ENCODE measurements at regions not wholly inside any gene's neighbourhood (a gene's known extent, or its start where the extent isn't known, plus 50 kb on each side); places are given as distances from the start of the nearest gene placed in this dataset.
A peak's percentile ranks its signal among the peaks of the same experiment; 100 is the strongest.

GRCh38 chr2:217277646-217278398, 418.0 kb upstream of the TNP1 start:
- no peak overlapping the region for H3K4me3 ChIP-seq (ENCODE audit: low read depth, low read length)
- DNase-seq (ENCODE audit: low read depth, low spot score) = peak; percentile 94
- no peak for TF ChIP-seq CTCF (IDR thresholded peaks at IDR 0.05; ENCODE audit: low read depth, low read length)
- in situ Hi-C loops (cut with HindIII; ENCODE audit: low sequenced_read_pairs) = no loop called here

GRCh38 chr2:217276433-217276832, 416.6 kb upstream of the TNP1 start:
- TF ChIP-seq CTCF (IDR thresholded peaks at IDR 0.05; ENCODE audit: low read depth, low read length) = no peak
- in situ Hi-C loops (cut with HindIII; ENCODE audit: low sequenced_read_pairs) = no loop called here
- no peak overlapping the region for H3K4me3 ChIP-seq (ENCODE audit: low read depth, low read length)
- DNase-seq (ENCODE audit: low read depth, low spot score) = no peak

GRCh38 chr2:217275091-217275490, 415.2 kb upstream of the TNP1 start:
- in situ Hi-C loops (cut with HindIII; ENCODE audit: low sequenced_read_pairs) = no loop called here
- no peak for TF ChIP-seq CTCF (IDR thresholded peaks at IDR 0.05; ENCODE audit: low read depth, low read length)
- no peak overlapping the region for H3K4me3 ChIP-seq (ENCODE audit: low read depth, low read length)
- DNase-seq (ENCODE audit: low read depth, low spot score) = no peak

- no peak for TF ChIP-seq CTCF (IDR thresholded peaks at IDR 0.05; ENCODE audit: low read depth, low read length)
- no peak overlapping the region for H3K4me3 ChIP-seq (ENCODE audit: low read depth, low read length)
- in situ Hi-C loops (cut with HindIII; ENCODE audit: low sequenced_read_pairs) = no loop called here
- no peak for DNase-seq (ENCODE audit: low read depth, low spot score)
Observed at GRCh38 chr2:217274578-217274977, 414.7 kb upstream of the TNP1 start.

GRCh38 chr2:217273851-217274250, 414.0 kb upstream of the TNP1 start:
- H3K4me3 ChIP-seq (ENCODE audit: low read depth, low read length) = no peak overlapping the region
- no peak for TF ChIP-seq CTCF (IDR thresholded peaks at IDR 0.05; ENCODE audit: low read depth, low read length)
- no peak for DNase-seq (ENCODE audit: low read depth, low spot score)
- in situ Hi-C loops (cut with HindIII; ENCODE audit: low sequenced_read_pairs) = no loop called here

- no peak for TF ChIP-seq CTCF (IDR thresholded peaks at IDR 0.05; ENCODE audit: low read depth, low read length)
- in situ Hi-C loops (cut with HindIII; ENCODE audit: low sequenced_read_pairs) = no loop called here
- no peak for DNase-seq (ENCODE audit: low read depth, low spot score)
- no peak overlapping the region for H3K4me3 ChIP-seq (ENCODE audit: low read depth, low read length)
Observed at GRCh38 chr2:217273162-217273561, 413.3 kb upstream of the TNP1 start.

All from astrocyte of the spinal cord (primary cell).